ENCODE measurements at regions not wholly inside any gene's neighbourhood (a gene's known extent, or its start where the extent isn't known, plus 50 kb on each side); places are given as distances from the start of the nearest gene placed in this dataset.

DNA sequence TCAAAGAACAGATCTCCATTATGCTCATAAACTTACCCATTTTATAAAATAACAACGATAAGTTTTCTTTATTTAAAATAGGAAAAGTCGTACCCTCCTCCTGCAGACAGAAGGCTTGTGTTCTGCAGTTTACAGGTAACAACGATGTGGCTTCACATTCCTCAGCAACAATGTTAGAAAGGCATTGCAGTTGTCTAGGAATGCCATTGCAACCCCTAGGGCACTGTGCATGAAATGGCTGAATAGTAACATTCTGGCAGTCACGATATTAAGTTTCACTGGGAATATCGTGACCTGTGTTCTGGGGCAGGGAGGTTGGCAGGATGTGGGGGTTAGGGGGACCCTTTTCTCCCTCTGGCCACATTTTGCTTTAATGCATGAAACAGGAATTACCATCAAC is 331.9 kb downstream of the DEPDC1B start:
- no peak for TF ChIP-seq JUND (IDR thresholded peaks at IDR 0.05; ENCODE audit: low read depth)
- in situ Hi-C loops (cut with HindIII; ENCODE audit: low pct_unique_long_range_greater_than_20kb, low sequenced_read_pairs): no loop called here
- peak in 1 of 2 experiments; percentile 44 for DNase-seq (ENCODE audit: low read depth in 1 of 2, low spot score in 1 of 2)

GRCh38 chr5:60366489-60366888 is 333.5 kb downstream of the DEPDC1B start:
- DNase-seq (ENCODE audit: low read depth in 1 of 2, low spot score in 1 of 2): no peak
- in situ Hi-C loops (cut with HindIII; ENCODE audit: low pct_unique_long_range_greater_than_20kb, low sequenced_read_pairs): no loop called here
- no peak for TF ChIP-seq JUND (IDR thresholded peaks at IDR 0.05; ENCODE audit: low read depth)

GRCh38 chr5:60365001-60365400 is 335.0 kb downstream of the DEPDC1B start:
- peak in 1 of 2 experiments; percentile 81 for DNase-seq (ENCODE audit: low read depth in 1 of 2, low spot score in 1 of 2)
- TF ChIP-seq JUND (IDR thresholded peaks at IDR 0.05; ENCODE audit: low read depth): no peak
- in situ Hi-C loops (cut with HindIII; ENCODE audit: low pct_unique_long_range_greater_than_20kb, low sequenced_read_pairs): no loop called here

- DNase-seq (ENCODE audit: low read depth in 1 of 2, low spot score in 1 of 2): no peak
- TF ChIP-seq JUND (IDR thresholded peaks at IDR 0.05; ENCODE audit: low read depth): no peak
- in situ Hi-C loops (cut with HindIII; ENCODE audit: low pct_unique_long_range_greater_than_20kb, low sequenced_read_pairs): no loop called here
Measured at GRCh38 chr5:60362158-60362557, 337.8 kb downstream of the DEPDC1B start.

DNA sequence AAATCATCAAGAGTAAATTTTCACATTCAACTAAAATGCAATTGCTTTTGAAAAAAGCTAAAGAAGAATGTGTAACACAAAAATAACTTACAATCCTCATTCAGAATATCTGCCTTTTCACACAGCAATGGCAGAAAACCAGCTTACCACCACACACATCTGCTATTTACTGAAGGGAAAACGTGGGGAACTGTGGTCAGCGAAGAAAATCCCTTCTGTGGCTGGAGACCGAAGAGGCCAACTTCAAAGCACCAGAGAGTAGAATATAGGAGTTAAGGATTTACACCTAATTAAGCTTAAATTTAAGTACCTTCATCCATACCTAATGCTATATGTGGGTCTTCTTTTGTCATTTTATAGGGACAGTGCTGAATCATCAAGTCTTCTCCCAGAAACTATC is 339.6 kb downstream of the DEPDC1B start:
- in situ Hi-C loops (cut with HindIII; ENCODE audit: low pct_unique_long_range_greater_than_20kb, low sequenced_read_pairs): no loop called here
- no peak for DNase-seq (ENCODE audit: low read depth in 1 of 2, low spot score in 1 of 2)

DNA sequence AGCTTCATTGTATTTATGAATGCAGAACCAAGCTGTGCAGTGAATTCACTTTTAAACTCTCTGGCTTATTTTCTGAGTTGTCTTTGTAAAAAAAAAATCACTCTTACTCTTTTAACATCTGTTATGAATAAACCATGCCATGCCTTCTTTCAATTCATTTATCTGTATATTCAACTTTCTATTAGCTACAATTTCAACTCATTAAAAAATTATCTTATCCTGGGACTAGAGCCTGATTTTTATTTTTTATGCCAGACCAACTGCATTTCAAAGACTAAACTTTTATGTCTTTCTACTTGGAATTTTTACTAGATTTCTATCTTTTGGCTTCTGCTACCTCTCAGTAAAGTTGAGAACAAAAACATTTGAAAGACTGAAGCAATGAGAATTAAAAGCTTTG is 342.7 kb downstream of the DEPDC1B start:
- in situ Hi-C loops (cut with HindIII; ENCODE audit: low pct_unique_long_range_greater_than_20kb, low sequenced_read_pairs): no loop called here
- no peak for DNase-seq (ENCODE audit: low read depth in 1 of 2, low spot score in 1 of 2)
- TF ChIP-seq JUND (IDR thresholded peaks at IDR 0.05; ENCODE audit: low read depth): no peak

More for the DNA sequence above, 339.6 kb downstream of the DEPDC1B start:
- TF ChIP-seq JUND (IDR thresholded peaks at IDR 0.05; ENCODE audit: low read depth): no peak

GRCh38 chr5:60356745-60357144 is 343.2 kb downstream of the DEPDC1B start:
- in situ Hi-C loops (cut with HindIII; ENCODE audit: low pct_unique_long_range_greater_than_20kb, low sequenced_read_pairs): no loop called here
- TF ChIP-seq JUND (IDR thresholded peaks at IDR 0.05; ENCODE audit: low read depth): no peak

GRCh38 chr5:60355181-60355580 is 344.8 kb downstream of the DEPDC1B start:
- peak in 1 of 2 experiments; percentile 67 for DNase-seq (ENCODE audit: low read depth in 1 of 2, low spot score in 1 of 2)
- TF ChIP-seq JUND (IDR thresholded peaks at IDR 0.05; ENCODE audit: low read depth): no peak
- in situ Hi-C loops (cut with HindIII; ENCODE audit: low pct_unique_long_range_greater_than_20kb, low sequenced_read_pairs): no loop called here

More at GRCh38 chr5:60356745-60357144, 343.2 kb downstream of the DEPDC1B start:
- DNase-seq (ENCODE audit: low read depth in 1 of 2, low spot score in 1 of 2): no peak

- DNase-seq (ENCODE audit: low read depth in 1 of 2, low spot score in 1 of 2): peak in 1 of 2 experiments; percentile 58
- in situ Hi-C loops (cut with HindIII; ENCODE audit: low pct_unique_long_range_greater_than_20kb, low sequenced_read_pairs): no loop called here
Measured at GRCh38 chr5:60354311-60354710, 345.7 kb downstream of the DEPDC1B start.

DNA sequence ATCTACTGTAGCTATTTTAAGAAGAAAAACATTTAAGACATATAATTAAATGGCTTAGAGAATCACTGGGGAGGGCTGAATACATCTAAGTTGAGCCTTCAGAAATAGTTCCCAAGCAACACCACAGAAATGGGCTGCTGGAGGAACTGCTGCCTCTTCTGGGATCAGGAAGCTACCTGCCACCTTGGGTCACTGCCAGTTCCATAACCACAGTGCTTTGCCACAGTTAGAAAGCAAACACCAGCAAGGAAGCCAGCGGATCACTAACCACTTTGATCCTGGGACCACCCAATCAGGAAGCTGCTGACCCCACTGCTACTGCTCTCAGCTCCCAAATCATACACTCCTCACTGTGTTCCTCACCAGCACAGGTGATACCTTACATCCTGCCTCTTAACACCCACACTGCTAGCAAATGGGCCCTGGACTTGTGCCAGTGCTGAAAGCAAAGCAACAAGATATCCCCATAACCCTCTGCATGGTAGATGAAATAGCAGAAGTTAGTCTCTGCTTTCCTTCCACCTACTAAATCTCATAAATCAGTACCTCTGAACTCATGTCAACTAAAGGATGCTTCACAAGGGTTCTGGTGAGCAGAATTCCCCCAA is 346.9 kb downstream of the DEPDC1B start:
- peak in 1 of 2 experiments; percentile 36 for DNase-seq (ENCODE audit: low read depth in 1 of 2, low spot score in 1 of 2)
- in situ Hi-C loops (cut with HindIII; ENCODE audit: low pct_unique_long_range_greater_than_20kb, low sequenced_read_pairs): no loop called here
- no peak for TF ChIP-seq JUND (IDR thresholded peaks at IDR 0.05; ENCODE audit: low read depth)

More at GRCh38 chr5:60354311-60354710, 345.7 kb downstream of the DEPDC1B start:
- TF ChIP-seq JUND (IDR thresholded peaks at IDR 0.05; ENCODE audit: low read depth): no peak

DNA sequence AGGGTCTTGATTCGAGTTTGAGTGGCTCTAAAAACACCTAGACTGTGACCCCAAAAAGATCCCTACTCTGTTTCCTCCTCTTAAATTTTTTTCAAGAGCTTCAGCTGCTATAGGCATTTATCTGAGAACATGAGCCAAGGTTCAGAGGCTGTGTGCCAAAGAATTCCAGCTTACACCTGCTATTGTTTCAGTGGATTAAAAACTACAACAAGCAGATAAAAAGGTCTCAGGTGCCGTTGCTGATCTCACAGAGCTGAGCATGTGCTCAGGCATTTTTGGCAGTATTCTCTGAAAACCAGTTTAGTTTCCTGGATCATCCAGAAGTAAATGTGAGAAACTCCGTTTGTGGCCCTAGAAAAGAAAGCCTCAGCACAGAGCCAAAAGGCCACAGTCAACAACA is 349.2 kb downstream of the DEPDC1B start:
- in situ Hi-C loops (cut with HindIII; ENCODE audit: low pct_unique_long_range_greater_than_20kb, low sequenced_read_pairs): no loop called here
- no peak for TF ChIP-seq JUND (IDR thresholded peaks at IDR 0.05; ENCODE audit: low read depth)
- DNase-seq (ENCODE audit: low read depth in 1 of 2, low spot score in 1 of 2): no peak

DNA sequence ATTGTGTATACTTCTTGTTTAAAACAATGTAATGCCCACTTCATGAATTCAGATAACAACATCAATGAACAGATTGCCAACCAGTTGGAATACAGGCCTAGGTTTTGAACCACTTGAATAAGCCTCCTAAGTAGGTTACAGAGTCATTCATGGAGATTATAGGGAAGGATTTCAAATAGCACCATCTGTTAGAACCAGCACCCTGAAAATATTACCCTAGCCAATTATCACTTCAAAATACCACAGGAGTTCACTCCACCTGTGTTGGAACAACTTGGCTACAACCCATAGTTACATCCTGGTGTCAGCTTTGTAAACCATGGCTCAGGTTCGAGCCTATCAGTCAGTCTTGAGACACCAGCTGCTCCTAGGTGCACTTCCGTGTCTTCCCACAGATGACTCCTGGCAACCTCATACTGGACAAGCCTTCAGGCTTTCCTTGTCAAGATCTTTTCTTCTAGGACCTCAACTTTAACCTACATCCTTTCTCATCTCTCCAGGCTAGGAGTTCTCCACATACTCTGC is 350.0 kb downstream of the DEPDC1B start:
- no peak for TF ChIP-seq JUND (IDR thresholded peaks at IDR 0.05; ENCODE audit: low read depth)
- in situ Hi-C loops (cut with HindIII; ENCODE audit: low pct_unique_long_range_greater_than_20kb, low sequenced_read_pairs): no loop called here
- no peak for DNase-seq (ENCODE audit: low read depth in 1 of 2, low spot score in 1 of 2)

DNA sequence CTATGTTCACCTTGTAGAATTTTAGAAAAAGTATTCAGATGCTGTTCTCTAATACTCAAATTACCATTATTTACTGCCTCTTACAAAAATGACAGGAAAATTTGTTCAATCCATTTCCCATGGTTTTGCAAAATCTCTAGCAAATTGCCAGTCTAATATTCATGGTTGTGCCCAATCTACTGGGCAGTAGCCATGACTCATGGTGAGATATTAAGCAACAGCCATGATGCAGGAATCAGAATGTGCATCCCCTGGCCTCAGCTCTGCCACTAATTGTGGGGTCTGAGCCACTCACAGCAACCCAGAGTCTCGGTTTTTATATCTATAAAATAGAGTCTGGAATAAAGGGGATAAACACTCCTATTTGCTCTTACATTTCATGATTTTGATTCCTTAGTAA is 353.6 kb downstream of the DEPDC1B start:
- DNase-seq (ENCODE audit: low read depth in 1 of 2, low spot score in 1 of 2): no peak
- TF ChIP-seq JUND (IDR thresholded peaks at IDR 0.05; ENCODE audit: low read depth): no peak
- in situ Hi-C loops (cut with HindIII; ENCODE audit: low pct_unique_long_range_greater_than_20kb, low sequenced_read_pairs): no loop called here

GRCh38 chr5:60343102-60343501 is 356.9 kb downstream of the DEPDC1B start:
- in situ Hi-C loops (cut with HindIII; ENCODE audit: low pct_unique_long_range_greater_than_20kb, low sequenced_read_pairs): no loop called here
- TF ChIP-seq JUND (IDR thresholded peaks at IDR 0.05; ENCODE audit: low read depth): no peak
- no peak for DNase-seq (ENCODE audit: low read depth in 1 of 2, low spot score in 1 of 2)

Measured in T47D (cell line).